ENCODE measurements at regions not wholly inside any gene's neighbourhood (a gene's known extent, or its start where the extent isn't known, plus 50 kb on each side); places are given as distances from the start of the nearest gene placed in this dataset.

DNA sequence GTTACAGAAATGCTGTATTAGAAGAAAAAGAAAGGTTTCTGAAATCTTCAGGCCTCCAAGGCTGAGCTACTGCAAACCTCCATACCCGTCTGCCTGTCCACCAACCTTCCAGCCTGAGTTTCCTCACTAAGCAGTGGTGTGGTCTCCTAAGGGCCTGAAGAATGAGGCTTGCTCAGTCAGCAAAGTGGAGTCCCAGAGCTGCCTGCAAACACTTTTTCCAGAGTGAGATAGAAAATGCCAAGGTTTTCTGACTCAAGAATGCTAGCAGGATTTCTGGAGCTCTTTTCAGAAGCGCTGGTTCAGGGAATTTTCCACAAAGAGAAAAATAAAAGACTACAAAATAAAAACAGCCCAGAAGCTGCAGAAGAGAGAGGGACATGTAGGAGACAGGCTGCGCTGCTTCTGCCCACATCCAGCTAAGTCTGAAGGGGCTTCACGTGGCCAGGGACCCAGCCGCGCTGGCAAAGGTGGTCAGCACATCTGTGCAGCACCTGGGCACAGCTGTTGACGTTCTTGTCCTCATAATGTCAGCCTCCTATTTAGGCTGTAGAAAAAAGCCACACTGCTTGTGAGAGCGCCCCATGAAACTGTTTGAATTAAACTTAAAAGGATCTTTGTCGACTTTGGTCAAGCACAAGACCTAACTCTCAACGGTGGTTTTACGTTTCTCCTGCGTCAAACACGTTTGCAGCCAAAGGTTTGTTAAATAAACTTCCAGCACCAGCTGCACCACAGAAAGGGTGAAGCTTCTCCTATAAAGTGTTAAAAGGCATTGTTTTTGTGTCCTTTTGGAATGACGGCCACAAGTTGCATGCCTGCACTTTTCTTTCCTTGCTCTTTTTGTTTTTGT is 209.0 kb downstream of the THBS2 start:
- no peak for FAIRE-seq

DNA sequence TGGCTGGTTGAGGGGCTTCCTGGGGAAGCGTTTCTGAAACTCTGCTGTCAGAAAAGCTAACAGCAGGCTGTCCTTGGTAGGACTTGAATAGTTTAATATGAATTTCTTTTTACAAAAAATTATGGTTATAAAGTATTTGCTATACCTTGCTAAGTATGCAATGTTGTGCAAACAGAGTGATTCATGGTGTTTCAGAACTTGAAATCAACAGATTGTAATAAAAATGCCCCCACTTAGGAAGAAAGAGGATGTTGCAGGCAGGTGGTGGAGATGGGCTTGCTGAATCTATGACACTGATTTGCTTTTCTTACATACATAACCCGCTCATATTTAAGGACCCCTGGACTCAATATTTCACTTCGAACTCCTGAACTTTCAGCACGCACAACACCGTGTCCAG is 211.6 kb downstream of the THBS2 start:
- FAIRE-seq, result no peak

DNA sequence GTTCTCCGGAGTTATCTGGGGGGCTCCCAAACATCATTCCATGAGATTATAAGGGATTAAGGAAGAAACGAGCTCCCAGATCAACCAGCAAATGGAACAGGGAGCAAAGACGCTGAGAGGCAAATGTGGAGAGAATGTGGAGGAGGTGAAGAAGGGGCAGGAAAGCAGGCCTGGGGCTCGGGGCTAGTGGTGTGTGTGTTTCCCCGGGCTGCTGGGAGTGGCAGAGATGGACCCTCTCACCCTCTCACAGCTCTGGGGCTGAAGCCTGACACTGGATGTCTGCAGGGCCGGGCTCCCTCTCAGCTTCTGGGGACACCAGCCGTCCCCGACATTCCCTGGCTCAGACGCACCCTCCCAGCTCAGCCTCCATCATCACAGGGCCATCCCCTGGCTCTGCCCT is 212.6 kb downstream of the THBS2 start:
- no peak for FAIRE-seq

DNA sequence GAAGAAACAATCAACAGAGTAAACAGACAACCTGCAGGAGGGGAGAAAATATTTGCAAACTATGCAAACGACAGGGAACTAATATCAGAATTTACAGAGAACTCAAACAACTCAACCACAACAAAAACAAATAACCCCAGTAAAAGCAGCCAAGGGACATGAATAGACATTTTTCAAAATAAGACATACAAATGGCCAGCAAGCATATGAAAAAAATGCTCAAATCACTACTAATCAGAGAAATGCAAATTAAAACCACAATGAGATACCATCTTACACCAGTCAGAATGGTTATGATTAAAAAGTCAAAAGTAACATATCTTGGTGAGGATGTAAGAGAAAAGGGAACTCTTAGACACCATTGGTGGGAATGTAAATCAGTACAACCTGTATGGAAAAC is 215.0 kb downstream of the THBS2 start:
- FAIRE-seq, result no peak

DNA sequence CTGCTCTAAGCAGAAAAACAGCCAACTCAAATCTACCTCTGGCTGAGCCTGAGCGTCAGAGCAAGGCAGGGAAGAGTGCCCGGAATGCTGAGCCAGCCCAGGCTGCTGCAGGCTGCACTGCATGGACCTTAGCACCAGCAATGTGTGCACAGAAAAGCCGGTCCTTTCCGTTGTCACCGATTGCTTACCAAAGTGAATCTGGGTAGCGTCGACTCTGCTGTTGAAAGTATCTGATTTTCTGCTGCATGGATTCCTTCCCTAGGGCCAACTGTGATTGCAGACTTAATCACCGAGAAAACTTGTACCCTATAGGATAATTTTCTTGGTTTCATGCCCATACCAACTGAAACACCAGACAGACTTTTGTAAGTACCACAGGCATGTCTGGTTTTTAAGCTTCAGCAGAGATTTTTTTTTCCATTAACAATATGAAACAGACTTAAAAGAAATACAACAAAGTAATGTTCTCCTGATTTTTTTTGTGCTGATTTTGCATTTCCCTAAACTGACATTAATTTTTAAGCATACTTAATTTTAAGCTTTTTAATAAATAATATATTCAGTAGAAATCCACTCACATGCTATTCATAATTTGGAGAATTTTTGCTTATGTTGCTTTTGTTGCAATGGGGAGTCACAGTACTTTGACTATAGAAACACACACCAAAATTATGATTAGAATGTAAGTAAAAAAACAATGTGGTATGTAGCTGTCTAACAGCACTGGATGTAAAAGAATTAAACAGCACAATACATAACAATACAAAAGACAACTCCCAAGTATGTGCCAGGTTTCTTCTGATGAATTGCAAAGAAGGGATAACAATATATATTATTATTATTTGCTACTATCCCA is 218.0 kb downstream of the THBS2 start:
- no peak for FAIRE-seq

DNA sequence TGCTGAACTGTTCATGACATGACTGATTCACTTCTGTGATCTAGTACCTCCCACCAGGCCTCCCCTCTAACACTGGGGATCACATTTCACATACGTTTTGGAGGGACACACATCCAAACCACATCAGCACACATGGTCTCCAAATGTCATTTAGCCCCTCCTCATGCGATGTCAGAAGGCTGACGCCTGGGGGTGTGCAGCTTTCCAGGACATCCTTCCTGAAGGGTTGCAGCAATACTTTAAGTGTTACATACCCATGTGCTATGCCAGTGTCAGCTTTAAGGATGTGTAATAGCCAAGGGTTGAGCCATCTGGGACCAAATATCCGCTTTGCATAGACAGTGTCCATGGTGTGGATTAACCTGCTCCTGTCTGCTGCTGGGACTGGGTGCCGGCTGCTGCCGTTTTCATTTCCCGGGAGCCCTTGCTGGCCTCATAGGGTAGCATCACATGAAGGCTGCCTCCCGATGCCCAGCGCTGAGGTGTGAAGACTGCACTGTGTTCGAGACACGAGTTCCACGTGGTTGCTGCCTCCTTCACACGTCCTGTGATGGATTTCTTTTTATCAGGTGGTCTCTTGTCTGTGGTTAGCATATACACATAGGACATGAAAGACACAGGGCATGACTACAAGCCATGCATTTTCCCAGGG is 219.0 kb downstream of the THBS2 start:
- FAIRE-seq, result no peak

DNA sequence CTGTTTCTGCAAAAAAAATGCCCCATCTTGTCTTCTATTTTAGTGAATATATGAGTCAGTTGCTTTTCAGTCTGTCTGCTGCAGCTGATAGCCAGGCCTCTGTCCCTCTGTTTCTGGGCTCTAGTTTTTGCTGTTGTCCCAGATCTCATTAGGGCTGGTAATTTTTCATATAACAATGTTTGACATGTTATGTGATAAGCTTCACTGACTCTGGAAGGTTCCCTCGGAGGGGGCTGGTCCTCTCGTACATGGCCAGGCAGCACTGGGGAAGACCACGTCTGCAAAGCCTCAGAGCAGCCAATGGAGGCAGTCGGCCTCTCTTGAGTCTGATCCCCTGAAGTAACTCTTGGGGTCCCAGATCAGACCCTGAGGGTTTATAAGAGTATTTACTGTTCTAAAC is 223.8 kb downstream of the THBS2 start:
- no peak for FAIRE-seq

DNA sequence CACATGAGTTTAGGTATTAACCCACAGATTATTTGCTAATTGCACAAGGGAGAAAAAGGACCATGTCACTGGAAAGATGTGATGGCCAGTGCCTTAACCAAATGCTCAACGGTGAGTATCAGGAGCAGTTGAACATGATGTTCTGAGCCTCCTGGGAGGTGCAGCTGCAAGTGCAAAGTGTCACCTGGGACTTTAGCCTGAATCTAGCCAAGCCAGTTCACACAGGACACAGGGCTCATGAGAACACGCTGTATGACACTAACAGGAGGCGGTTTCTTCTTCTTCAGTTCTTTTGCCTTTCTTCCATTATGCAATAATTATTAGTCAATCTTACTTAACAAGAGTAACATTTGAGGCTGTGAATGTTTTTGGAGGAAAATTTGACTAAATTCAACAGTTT is 225.3 kb downstream of the THBS2 start:
- FAIRE-seq, result no peak

DNA sequence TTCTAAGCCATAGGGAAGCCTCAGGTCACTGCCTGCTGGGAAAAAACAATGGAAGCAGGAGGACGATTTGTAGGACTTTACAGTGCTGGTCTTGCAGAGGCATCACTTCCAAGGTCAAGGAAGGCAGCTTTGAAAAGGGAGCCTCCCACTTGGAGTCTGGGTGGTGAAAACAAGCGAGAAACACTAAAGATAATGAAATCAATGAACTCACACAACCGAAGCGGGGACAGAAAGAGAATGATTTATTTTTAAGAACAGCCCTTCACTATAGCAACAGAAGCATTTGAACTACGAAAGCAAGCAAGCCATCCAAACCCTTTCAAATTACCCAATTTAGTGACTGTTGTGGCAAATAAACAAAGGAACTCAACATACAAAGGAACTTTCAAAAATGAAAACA is 227.5 kb downstream of the THBS2 start:
- no peak for FAIRE-seq

DNA sequence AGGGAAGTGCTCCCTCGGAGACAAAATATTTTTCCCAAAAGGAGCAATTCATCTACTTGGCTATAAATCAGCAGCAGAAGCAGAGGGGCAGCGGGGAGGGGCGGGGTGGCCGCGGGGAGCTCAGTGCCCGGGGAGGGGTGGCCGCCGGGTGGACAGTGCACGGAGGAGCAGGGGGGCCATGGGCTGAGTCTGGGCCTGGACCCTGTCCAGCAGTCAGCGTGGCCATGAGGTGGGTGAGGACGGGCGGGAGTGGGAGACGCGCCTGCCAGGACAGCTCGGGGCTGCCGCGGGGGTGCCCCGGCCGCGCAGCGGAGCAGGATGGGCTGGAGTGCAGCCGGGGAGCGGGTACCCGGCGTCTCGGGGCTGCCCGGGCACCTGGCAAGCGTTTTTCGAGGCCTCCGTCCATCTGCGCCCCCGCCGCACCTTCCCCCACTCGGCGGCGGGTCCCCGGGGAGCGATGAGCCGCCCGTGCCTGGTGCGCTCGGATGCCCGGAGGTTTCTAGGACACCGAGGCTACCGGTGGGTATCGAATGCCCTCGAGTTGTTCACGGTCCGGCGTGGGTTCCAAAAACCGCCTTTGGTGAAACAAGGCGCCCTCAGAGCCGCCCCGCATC is 229.5 kb downstream of the THBS2 start:
- no peak for FAIRE-seq

DNA sequence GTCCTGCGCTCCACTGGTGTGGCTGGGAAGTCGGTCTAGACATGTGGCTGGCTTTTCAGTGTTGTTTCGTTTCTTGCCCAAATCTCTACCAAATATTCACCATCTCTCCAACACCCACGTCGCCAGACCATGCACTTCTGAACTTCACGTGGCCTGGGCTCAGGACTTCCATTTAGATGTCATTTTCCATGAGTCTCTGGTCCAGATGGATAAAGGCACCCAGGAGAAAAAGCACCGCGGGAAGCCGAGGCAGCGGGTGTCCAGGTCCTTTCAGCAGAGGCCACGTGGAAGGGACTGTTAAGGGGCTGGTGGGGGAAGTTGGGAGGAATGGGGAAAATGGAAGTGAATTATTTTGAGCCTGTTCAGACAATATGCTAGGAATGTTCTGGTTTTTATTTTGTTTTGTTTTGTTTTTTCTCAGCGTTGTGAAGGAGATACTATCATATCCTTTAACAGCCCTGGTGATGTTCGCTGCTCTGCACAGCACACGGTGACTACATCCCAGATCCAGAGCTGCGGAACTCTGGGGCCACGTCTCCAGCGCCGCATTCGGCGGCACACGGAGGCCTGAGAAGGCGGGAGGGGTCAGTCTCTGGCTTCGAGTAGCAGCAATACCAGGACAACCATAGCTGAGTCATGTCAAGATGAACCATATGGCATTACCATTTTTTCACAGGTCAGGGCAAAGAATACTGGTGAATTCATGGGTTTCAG is 230.3 kb downstream of the THBS2 start:
- FAIRE-seq, result no peak

DNA sequence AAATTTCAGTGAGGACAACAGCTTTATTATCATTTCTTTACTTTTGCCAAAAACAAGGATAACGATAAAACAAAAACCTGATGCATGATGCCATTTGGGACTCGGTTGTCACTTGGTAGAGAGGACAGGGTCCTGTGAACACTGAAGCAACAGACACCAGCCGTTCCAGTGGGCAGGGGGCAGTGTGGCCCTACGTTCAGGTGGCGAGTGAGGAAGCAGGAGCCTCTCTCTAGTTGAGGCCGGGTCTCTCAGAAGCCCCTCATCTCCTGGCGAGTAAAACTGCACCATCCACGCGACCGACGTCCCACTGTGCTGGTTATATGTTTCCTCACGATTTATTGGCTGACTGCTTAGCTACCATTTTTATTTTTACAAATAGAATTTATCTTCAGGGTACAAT is 231.6 kb downstream of the THBS2 start:
- FAIRE-seq, result no peak

DNA sequence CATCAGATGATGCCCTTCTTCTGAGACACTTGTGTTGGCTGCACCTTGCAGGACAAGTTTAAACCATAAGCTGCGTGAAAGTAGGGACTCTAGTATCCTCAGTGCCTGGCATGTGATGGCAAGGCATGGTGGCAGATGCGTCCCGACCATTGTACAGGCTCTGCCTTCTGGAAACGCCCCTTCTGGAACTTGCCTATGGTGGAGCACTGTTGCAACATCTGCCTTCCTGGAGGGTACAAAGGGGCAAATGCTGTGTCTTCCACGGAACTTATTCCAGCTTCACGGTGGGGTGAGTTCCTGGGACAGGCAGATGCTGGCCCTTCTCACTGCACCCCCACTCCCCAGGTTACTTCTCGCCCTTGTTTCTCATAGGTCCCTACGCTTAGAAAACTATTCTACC is 232.8 kb downstream of the THBS2 start:
- FAIRE-seq, result no peak

DNA sequence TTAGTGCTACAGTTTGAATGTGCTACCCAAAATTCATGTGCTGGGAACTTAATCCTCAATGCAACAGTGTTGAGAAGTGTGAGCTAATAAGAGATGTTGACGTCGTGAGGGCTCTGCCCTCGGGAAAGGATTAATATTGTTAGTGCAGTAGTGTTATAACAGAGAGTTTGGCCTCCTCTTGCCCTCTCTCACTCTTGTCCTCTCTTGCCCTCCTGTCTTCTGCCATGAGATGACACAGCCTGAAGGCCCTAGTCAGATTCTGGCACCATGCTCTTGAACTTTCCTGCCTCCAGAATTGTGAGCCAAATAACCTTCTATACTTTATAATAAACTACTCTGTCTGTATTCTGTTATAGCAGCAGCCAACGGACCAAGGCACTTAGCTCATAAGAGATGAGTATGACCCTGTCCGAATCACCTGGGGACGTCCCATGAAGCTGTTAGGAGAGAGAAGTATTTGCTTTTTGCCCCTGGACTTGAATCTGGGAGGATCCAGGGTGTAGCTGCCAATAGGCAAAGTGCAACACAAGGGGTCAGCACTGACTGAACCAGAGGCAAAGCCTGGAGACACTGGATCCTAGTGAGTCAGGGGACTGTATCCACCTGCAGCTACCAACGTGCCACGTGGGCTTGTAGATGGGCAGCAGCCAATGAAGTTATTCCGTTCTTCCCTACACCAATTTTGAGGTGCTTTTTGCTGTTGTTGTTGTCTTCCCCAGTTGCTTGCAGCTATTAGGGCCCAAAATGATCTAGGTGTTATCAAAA is 233.7 kb downstream of the THBS2 start:
- no peak for FAIRE-seq

DNA sequence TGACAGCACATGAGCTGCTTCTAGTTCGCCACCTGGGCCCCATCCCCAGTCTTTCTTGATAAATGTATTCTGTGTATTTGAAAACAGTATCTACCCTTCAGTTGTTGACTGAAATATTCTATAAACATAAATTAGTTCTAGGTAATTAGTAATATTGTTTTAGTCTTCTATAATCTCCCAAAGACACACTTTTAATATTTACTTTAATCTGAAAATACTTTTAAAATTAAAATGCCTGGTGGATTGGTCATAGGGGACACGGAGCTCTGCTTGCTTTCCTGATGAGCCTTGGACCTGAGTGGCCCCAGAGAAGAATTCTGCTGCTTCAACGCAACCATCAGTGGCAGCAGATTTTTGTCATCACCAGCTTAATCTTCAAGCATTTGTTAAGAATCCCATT is 234.5 kb downstream of the THBS2 start:
- FAIRE-seq, result no peak

DNA sequence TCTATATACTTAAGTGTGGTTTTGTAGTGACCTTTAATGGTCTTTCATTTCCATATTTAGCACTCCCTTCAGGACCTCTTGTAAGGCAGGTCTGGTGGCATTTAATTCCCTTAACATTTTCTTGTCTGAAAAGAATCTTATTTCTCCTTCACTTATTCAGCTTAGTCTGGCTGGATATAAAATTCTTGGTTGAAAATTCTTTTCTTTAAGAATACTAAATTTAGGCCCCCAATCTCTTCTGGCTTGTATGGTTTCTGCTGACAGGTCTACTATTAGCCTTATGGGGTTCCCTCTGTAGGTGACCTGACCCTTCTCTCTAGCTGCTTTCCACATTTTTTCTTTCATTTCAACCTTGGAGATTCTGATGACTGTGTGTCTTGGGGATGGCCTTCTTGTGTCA is 236.9 kb downstream of the THBS2 start:
- no peak for FAIRE-seq

DNA sequence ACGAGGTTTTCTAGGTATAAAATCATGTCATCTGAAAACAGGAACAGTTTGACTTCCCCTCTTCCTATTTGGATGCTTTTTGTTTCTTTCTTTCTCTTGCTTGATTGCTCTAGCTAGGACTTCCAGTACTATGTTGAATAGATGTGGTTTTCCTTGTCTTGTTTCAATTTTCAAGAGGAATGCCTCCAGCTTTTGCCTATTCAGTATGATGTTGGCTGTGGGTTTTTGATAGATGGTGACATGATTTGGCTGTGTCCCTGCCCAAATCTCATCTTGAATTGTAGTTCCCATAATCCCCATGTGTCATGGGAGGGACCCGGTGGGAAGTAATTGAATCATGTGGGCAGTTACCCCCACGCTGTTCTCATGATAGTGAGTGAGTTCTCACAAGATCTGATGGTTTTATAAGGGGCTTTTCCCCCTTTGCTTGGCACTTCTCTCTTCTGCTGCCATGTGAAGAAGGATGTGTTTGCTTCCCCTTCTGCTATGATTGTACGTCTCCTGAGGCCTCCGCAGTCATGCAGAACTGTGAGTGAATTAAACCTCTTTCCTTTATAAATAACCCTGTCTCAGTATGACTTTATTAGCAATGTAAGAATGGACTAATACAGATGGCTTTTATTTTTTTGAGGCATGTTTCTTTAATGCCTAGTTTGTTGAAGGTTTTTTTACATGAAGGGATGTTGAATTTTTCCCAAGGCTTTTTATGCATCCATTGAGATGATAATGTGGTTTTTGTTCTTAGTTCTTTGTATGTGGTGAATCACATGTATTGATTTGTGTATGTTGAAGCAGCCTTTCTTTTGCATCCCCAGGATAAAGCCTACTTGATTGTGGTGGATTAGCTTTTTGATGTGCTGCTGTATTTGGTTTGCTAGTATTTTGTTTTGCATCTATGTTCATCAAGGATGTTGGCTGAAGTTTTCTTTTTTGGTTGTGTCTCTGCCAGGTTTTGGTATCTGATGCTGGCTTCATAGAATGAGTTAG is 239.1 kb downstream of the THBS2 start:
- FAIRE-seq, result no peak

DNA sequence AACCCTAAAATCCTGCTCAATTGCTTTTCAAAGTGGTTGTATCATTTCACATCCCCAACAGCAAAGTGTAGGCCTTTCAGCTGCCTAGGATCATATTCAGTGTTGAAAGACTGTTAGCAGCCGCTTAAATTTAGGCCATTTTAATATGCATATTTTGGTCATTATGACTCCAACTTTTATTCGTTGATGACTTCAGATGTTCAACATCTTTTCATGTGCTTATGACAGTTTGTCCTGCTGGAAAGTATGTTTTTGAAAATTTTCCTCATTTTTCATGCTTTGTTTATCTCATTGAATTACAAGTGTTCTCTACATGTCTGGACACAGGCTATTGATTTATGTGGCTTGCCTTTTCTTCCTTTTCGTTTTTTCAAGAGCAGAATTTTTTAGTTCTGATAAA is 244.0 kb downstream of the THBS2 start:
- no peak for FAIRE-seq

DNA sequence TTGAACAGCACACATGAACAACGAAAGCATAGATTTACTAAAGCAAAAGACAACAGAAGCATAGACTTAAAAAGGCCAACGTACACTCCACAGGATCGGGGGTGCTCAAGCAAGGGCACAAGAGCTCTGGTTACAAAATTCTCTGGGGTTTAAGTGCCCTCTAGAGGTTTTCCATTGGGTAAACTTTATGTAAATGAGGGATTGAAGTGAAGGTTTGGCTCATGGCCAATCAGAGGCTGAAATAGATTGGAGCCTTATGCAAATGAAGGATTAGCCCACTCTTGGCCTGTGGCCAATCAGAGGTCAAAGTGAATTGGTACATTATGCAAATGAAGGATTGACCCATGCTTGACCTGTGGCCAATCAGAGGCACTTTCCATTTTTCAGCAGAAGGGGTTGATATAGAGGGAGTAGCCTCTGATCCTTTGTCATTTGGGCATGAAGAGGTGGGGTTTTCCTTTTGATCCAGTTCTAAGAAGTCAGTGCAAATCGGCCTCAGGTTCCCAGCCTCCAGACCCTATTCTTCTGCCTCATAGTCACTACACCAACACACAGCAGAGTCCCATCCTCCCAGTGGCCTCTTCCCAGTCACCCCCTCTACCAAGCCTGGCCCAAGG is 244.9 kb downstream of the THBS2 start:
- FAIRE-seq, result no peak

DNA sequence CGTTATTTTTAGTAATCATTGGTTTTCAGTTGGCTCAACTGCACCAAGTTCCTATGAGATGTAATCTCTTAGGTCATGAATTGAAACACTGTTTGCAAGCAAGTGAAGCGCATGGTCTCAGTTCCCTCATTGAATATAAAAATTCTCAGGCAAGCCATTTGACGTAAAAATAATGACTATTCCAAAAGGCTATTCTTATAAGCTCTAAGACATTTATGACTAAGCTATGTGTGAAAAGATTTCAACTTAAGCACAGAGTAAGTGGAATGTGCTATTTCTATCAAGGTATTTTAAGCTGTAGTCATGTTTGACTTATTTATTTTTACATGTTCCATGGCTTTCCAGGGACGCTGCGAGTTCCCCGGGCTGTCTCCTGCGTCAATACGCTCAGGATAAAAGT is 248.5 kb downstream of the THBS2 start:
- FAIRE-seq, result no peak

Data from islet of Langerhans (tissue), 1 donor.